ENCODE measurements at regions not wholly inside any gene's neighbourhood (a gene's known extent, or its start where the extent isn't known, plus 50 kb on each side); places are given as distances from the start of the nearest gene placed in this dataset.
A peak's percentile ranks its signal among the peaks of the same experiment; 100 is the strongest.

- H3K4me3 ChIP-seq (ENCODE audit: low read depth in 1 of 5, low read length in 5 of 5): no peak overlapping the region
- peak overlapping the region; percentile 67 for H3K27ac ChIP-seq (ENCODE audit: low read depth, low read length)
- no peaks in the 10 kb centered on the region for H3K27me3 ChIP-seq (ENCODE audit: control insufficient read depth in 5 of 5, insufficient read depth in 4 of 5, low read length in 5 of 5)
- no peak overlapping the region for H3K9ac ChIP-seq (ENCODE audit: low read length in 5 of 5)
- H3K4me1 ChIP-seq (ENCODE audit: control insufficient read depth in 5 of 5, insufficient read depth in 5 of 5, low read length in 5 of 5): peaks cover 0 to 3% (median 0%) of the 10 kb centered on the region in 5 donors
- H3K9me3 ChIP-seq (ENCODE audit: control insufficient read depth in 5 of 5, low read length in 5 of 5): no peaks in the 10 kb centered on the region
- H3K36me3 ChIP-seq (ENCODE audit: control insufficient read depth in 5 of 5, insufficient read depth in 5 of 5, low read length in 5 of 5): no peaks in the 10 kb centered on the region
Measured at GRCh38 chr7:131202451-131202850, 125.2 kb upstream of the MKLN1 start.

- H3K27ac ChIP-seq (ENCODE audit: low read depth, low read length): peak overlapping the region; percentile 67
- no peaks in the 10 kb centered on the region for H3K36me3 ChIP-seq (ENCODE audit: control insufficient read depth in 5 of 5, insufficient read depth in 5 of 5, low read length in 5 of 5)
Measured at GRCh38 chr7:131203291-131203976, 124.2 kb upstream of the MKLN1 start.

GRCh38 chr7:131208777-131209176, 118.9 kb upstream of the MKLN1 start:
- Histone ChIP-seq H3K36me3 (ENCODE audit: control insufficient read depth in 5 of 5, insufficient read depth in 5 of 5, low read length in 5 of 5) (no peaks in the 10 kb centered on the region), H3K9me3 (ENCODE audit: control insufficient read depth in 5 of 5, low read length in 5 of 5) (no peaks in the 10 kb centered on the region)

More at GRCh38 chr7:131203291-131203976, 124.2 kb upstream of the MKLN1 start:
- Histone ChIP-seq H3K9me3 (ENCODE audit: control insufficient read depth in 5 of 5, low read length in 5 of 5) (no peaks in the 10 kb centered on the region), H3K4me1 (ENCODE audit: control insufficient read depth in 5 of 5, insufficient read depth in 5 of 5, low read length in 5 of 5) (peaks cover 0 to 3% (median 0%) of the 10 kb centered on the region in 5 donors), H3K9ac (ENCODE audit: low read length in 5 of 5) (peak overlapping the region in 1 of 5 donors; percentile 11), H3K27me3 (ENCODE audit: control insufficient read depth in 5 of 5, insufficient read depth in 4 of 5, low read length in 5 of 5) (no peaks in the 10 kb centered on the region), H3K4me3 (ENCODE audit: low read depth in 1 of 5, low read length in 5 of 5) (no peak overlapping the region)

GRCh38 chr7:131210618-131211017, 117.1 kb upstream of the MKLN1 start:
- H3K36me3 ChIP-seq (ENCODE audit: control insufficient read depth in 5 of 5, insufficient read depth in 5 of 5, low read length in 5 of 5): no peaks in the 10 kb centered on the region
- H3K9me3 ChIP-seq (ENCODE audit: control insufficient read depth in 5 of 5, low read length in 5 of 5): no peaks in the 10 kb centered on the region
- no peaks in the 10 kb centered on the region for H3K27me3 ChIP-seq (ENCODE audit: control insufficient read depth in 5 of 5, insufficient read depth in 4 of 5, low read length in 5 of 5)
- H3K4me1 ChIP-seq (ENCODE audit: control insufficient read depth in 5 of 5, insufficient read depth in 5 of 5, low read length in 5 of 5): no peaks in the 10 kb centered on the region
- no peak overlapping the region for H3K4me3 ChIP-seq (ENCODE audit: low read depth in 1 of 5, low read length in 5 of 5)
- H3K27ac ChIP-seq (ENCODE audit: low read depth, low read length): no peak overlapping the region
- H3K9ac ChIP-seq (ENCODE audit: low read length in 5 of 5): no peak overlapping the region

More at GRCh38 chr7:131208777-131209176, 118.9 kb upstream of the MKLN1 start:
- Histone ChIP-seq H3K9ac (ENCODE audit: low read length in 5 of 5) (no peak overlapping the region), H3K4me1 (ENCODE audit: control insufficient read depth in 5 of 5, insufficient read depth in 5 of 5, low read length in 5 of 5) (no peaks in the 10 kb centered on the region), H3K4me3 (ENCODE audit: low read depth in 1 of 5, low read length in 5 of 5) (no peak overlapping the region), H3K27ac (ENCODE audit: low read depth, low read length) (no peak overlapping the region), H3K27me3 (ENCODE audit: control insufficient read depth in 5 of 5, insufficient read depth in 4 of 5, low read length in 5 of 5) (no peaks in the 10 kb centered on the region)

GRCh38 chr7:131211500-131211899, 116.2 kb upstream of the MKLN1 start:
- no peak overlapping the region for H3K27ac ChIP-seq (ENCODE audit: low read depth, low read length)
- no peak overlapping the region for H3K4me3 ChIP-seq (ENCODE audit: low read depth in 1 of 5, low read length in 5 of 5)
- H3K9ac ChIP-seq (ENCODE audit: low read length in 5 of 5): no peak overlapping the region
- H3K4me1 ChIP-seq (ENCODE audit: control insufficient read depth in 5 of 5, insufficient read depth in 5 of 5, low read length in 5 of 5): no peaks in the 10 kb centered on the region
- no peaks in the 10 kb centered on the region for H3K9me3 ChIP-seq (ENCODE audit: control insufficient read depth in 5 of 5, low read length in 5 of 5)
- H3K36me3 ChIP-seq (ENCODE audit: control insufficient read depth in 5 of 5, insufficient read depth in 5 of 5, low read length in 5 of 5): no peaks in the 10 kb centered on the region
- H3K27me3 ChIP-seq (ENCODE audit: control insufficient read depth in 5 of 5, insufficient read depth in 4 of 5, low read length in 5 of 5): no peaks in the 10 kb centered on the region

- Histone ChIP-seq H3K4me3 (ENCODE audit: low read depth in 1 of 5, low read length in 5 of 5) (no peak overlapping the region), H3K36me3 (ENCODE audit: control insufficient read depth in 5 of 5, insufficient read depth in 5 of 5, low read length in 5 of 5) (no peaks in the 10 kb centered on the region), H3K27me3 (ENCODE audit: control insufficient read depth in 5 of 5, insufficient read depth in 4 of 5, low read length in 5 of 5) (no peaks in the 10 kb centered on the region), H3K4me1 (ENCODE audit: control insufficient read depth in 5 of 5, insufficient read depth in 5 of 5, low read length in 5 of 5) (no peaks in the 10 kb centered on the region), H3K27ac (ENCODE audit: low read depth, low read length) (no peak overlapping the region), H3K9me3 (ENCODE audit: control insufficient read depth in 5 of 5, low read length in 5 of 5) (no peaks in the 10 kb centered on the region), H3K9ac (ENCODE audit: low read length in 5 of 5) (no peak overlapping the region)
Measured at GRCh38 chr7:131212114-131212513, 115.6 kb upstream of the MKLN1 start.

GRCh38 chr7:131218727-131219128, 108.9 kb upstream of the MKLN1 start:
- Histone ChIP-seq H3K9me3 (ENCODE audit: control insufficient read depth in 5 of 5, low read length in 5 of 5) (no peaks in the 10 kb centered on the region), H3K4me3 (ENCODE audit: low read depth in 1 of 5, low read length in 5 of 5) (no peak overlapping the region), H3K36me3 (ENCODE audit: control insufficient read depth in 5 of 5, insufficient read depth in 5 of 5, low read length in 5 of 5) (no peaks in the 10 kb centered on the region), H3K27me3 (ENCODE audit: control insufficient read depth in 5 of 5, insufficient read depth in 4 of 5, low read length in 5 of 5) (no peaks in the 10 kb centered on the region), H3K4me1 (ENCODE audit: control insufficient read depth in 5 of 5, insufficient read depth in 5 of 5, low read length in 5 of 5) (peaks cover 0 to 8% (median 4%) of the 10 kb centered on the region in 5 donors), H3K9ac (ENCODE audit: low read length in 5 of 5) (no peak overlapping the region), H3K27ac (ENCODE audit: low read depth, low read length) (no peak overlapping the region)

GRCh38 chr7:131219312-131220041, 108.2 kb upstream of the MKLN1 start:
- Histone ChIP-seq H3K4me3 (ENCODE audit: low read depth in 1 of 5, low read length in 5 of 5) (no peak overlapping the region), H3K9me3 (ENCODE audit: control insufficient read depth in 5 of 5, low read length in 5 of 5) (no peaks in the 10 kb centered on the region)

GRCh38 chr7:131221061-131221460, 106.6 kb upstream of the MKLN1 start:
- H3K9ac ChIP-seq (ENCODE audit: low read length in 5 of 5): no peak overlapping the region
- H3K36me3 ChIP-seq (ENCODE audit: control insufficient read depth in 5 of 5, insufficient read depth in 5 of 5, low read length in 5 of 5): no peaks in the 10 kb centered on the region
- no peak overlapping the region for H3K27ac ChIP-seq (ENCODE audit: low read depth, low read length)
- no peaks in the 10 kb centered on the region for H3K9me3 ChIP-seq (ENCODE audit: control insufficient read depth in 5 of 5, low read length in 5 of 5)
- no peak overlapping the region for H3K4me3 ChIP-seq (ENCODE audit: low read depth in 1 of 5, low read length in 5 of 5)
- peaks cover 0 to 13% (median 9%) of the 10 kb centered on the region in 5 donors for H3K4me1 ChIP-seq (ENCODE audit: control insufficient read depth in 5 of 5, insufficient read depth in 5 of 5, low read length in 5 of 5)
- H3K27me3 ChIP-seq (ENCODE audit: control insufficient read depth in 5 of 5, insufficient read depth in 4 of 5, low read length in 5 of 5): no peaks in the 10 kb centered on the region

More at GRCh38 chr7:131219312-131220041, 108.2 kb upstream of the MKLN1 start:
- H3K27me3 ChIP-seq (ENCODE audit: control insufficient read depth in 5 of 5, insufficient read depth in 4 of 5, low read length in 5 of 5): no peaks in the 10 kb centered on the region
- H3K27ac ChIP-seq (ENCODE audit: low read depth, low read length): peak overlapping the region; percentile 14
- H3K9ac ChIP-seq (ENCODE audit: low read length in 5 of 5): no peak overlapping the region
- no peaks in the 10 kb centered on the region for H3K36me3 ChIP-seq (ENCODE audit: control insufficient read depth in 5 of 5, insufficient read depth in 5 of 5, low read length in 5 of 5)
- H3K4me1 ChIP-seq (ENCODE audit: control insufficient read depth in 5 of 5, insufficient read depth in 5 of 5, low read length in 5 of 5): peaks cover 0 to 8% (median 4%) of the 10 kb centered on the region in 5 donors

- Histone ChIP-seq H3K27ac (ENCODE audit: low read depth, low read length) (no peak overlapping the region), H3K27me3 (ENCODE audit: control insufficient read depth in 5 of 5, insufficient read depth in 4 of 5, low read length in 5 of 5) (no peaks in the 10 kb centered on the region), H3K36me3 (ENCODE audit: control insufficient read depth in 5 of 5, insufficient read depth in 5 of 5, low read length in 5 of 5) (no peaks in the 10 kb centered on the region), H3K9ac (ENCODE audit: low read length in 5 of 5) (no peak overlapping the region), H3K9me3 (ENCODE audit: control insufficient read depth in 5 of 5, low read length in 5 of 5) (no peaks in the 10 kb centered on the region), H3K4me1 (ENCODE audit: control insufficient read depth in 5 of 5, insufficient read depth in 5 of 5, low read length in 5 of 5) (peaks cover 0 to 19% (median 9%) of the 10 kb centered on the region in 5 donors), H3K4me3 (ENCODE audit: low read depth in 1 of 5, low read length in 5 of 5) (no peak overlapping the region)
Measured at GRCh38 chr7:131222171-131222570, 105.5 kb upstream of the MKLN1 start.
